GM19463 (cell line): ENCODE measurements at regions not wholly inside any gene's neighbourhood (a gene's known extent, or its start where the extent isn't known, plus 50 kb on each side); places are given as distances from the start of the nearest gene placed in this dataset.

Experiments
- ATAC-seq: cut with Tn5 transposase; IDR thresholded peaks from one replicate; pipeline ENCODE4 v1.9.1; 2021; ENCODE audit warnings: mild to moderate bottlenecking, moderate library complexity; ENCODE audit not compliant: unreplicated experiment

- no peak for ATAC-seq
These were observed 602.9 kb downstream of the OLFM4 start for GRCh38 chr13:53631511-53631910.

DNA sequence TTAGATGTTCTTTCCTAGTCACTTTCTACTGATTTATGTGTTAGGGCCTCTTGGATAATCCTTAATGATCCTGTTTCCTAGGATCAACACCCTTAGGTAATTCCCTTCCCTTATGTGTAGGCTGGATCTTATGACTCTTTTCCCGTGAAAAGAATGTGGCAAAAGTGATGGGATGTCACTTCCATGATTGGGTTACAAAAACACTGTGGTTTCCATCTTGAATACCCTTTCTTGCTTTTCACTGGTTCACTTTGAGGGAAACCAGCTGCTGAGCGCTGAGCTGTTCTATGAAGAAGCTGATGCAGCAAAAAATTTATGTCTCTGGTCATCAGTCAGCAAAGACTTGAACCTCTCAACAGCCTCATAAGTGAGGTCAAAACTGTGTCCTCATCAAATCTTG, 609.4 kb downstream of the OLFM4 start:
- ATAC-seq, result no peak

- no peak for ATAC-seq
These were observed 613.7 kb downstream of the OLFM4 start for GRCh38 chr13:53642306-53642705.

DNA sequence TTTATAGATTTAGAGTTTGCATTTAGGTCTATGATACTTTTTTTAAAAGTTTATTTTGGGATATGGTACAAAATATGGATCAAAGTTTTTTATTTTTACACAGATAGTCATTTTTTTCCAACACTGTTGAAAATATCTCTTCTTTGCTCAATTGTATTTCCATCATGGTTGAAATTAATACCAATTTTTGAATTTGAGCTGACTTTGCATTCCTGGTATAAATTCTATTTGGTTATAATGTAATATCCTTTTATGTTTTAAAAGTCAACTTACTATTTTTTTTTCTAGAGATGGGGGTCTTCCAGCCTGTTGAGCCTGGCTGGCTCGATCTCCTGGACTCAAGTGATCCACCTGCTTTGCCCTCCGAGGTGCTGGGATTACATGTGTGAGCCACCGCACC, 620.1 kb downstream of the OLFM4 start:
- no peak for ATAC-seq

- no peak for ATAC-seq
These were observed 643.4 kb downstream of the OLFM4 start for GRCh38 chr13:53672005-53672404.

GRCh38 chr13:53683146-53683545, 654.5 kb downstream of the OLFM4 start:
- ATAC-seq, result no peak

- ATAC-seq, result no peak
These were observed 655.0 kb downstream of the OLFM4 start for GRCh38 chr13:53683608-53684007.

GRCh38 chr13:53691417-53691816, 662.8 kb downstream of the OLFM4 start:
- no peak for ATAC-seq

- ATAC-seq, result no peak
These were observed 666.4 kb downstream of the OLFM4 start for GRCh38 chr13:53694814-53695532.

DNA sequence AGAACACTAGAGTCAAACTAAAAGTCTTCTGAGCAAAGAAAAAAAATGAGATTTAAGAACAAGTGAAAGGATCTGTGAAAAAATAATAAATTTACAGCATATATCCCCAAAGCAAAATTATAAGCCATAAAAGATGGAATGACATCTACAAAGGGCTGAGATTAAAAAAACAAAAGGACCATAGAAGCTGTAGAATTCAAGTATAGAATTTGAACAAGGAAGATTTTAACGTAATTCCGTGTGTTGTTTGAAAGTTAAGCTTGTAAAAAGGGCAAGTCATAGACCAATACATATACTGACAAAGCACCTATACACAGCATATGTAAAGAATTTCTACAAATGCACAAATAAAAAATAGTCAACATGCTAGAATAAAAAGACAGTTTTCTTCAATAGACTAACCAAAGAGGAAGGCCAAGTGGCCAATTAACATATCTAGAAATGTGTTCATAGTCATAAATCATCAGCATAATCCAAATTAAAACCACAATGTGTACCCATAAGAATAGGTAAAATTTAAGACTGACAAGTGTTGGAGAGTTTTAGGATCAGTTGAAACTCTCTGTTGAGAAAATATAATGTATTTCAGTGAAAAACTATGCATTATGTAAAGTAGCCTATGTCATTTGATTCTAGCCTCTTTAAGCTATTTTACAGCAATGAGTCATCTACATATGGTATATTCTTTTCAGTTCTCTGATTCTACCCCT, 674.9 kb downstream of the OLFM4 start:
- ATAC-seq, result no peak

DNA sequence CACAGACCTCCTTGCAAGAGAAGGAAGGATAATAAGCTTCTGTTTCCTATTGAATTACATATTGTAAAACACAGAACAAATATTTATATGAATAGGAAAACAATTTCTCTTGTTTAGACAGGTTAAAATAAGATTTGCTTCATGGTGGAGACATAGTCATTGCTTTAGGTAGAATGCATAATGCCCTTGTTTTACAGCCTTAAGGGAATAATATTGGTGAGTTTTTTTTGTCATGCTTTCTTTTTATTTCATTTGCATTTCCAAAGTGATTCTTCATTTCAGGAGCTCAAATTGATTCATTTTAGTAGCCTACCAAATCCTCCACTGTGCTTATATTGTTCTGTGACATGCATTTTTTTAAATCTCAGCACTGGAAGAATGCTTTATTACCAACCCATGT, 690.7 kb downstream of the OLFM4 start:
- no peak for ATAC-seq

- ATAC-seq, result no peak
These were observed 704.1 kb downstream of the OLFM4 start for GRCh38 chr13:53732664-53733063.

DNA sequence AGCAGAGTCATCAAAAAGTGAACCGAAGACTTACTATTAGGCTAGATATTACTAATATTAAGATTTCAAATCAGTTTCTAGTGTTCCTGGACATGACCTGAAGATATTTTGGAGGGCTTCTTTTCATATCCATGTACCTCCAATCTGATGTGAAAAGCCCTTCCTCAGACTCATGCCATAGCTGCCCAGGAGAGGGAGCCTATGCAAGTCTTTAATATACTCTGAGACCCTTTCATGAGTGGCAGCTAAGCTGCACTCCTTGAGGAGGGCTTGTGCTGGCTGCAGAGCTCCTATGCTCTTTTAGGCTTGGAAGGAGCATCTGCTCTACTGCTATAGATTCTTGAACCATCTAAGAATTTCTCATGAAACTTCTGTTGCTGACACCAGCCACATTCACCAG, 715.3 kb downstream of the OLFM4 start:
- ATAC-seq, result no peak

- no peak for ATAC-seq
These were observed 719.2 kb downstream of the OLFM4 start for GRCh38 chr13:53747825-53748224.

DNA sequence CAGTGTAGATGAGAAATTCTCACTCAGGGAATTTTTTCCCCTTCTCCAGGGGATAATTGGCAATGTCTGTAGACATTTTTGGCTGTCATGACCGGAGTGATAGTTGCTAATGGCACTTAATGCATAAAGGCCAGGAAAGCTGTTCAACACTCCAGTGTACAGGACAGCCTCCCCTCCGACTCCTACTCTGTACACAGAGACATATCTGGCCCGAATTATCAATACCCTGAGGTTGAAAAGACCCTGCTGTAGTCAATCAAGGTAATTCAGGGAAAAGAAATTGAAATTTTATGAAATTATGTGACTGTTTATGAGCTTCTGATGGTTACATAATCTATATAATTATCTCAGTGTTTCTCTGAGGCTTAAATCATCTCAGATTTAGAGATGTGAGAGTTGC, 720.7 kb downstream of the OLFM4 start:
- ATAC-seq, result no peak

GRCh38 chr13:53759016-53759415, 730.4 kb downstream of the OLFM4 start:
- no peak for ATAC-seq

DNA sequence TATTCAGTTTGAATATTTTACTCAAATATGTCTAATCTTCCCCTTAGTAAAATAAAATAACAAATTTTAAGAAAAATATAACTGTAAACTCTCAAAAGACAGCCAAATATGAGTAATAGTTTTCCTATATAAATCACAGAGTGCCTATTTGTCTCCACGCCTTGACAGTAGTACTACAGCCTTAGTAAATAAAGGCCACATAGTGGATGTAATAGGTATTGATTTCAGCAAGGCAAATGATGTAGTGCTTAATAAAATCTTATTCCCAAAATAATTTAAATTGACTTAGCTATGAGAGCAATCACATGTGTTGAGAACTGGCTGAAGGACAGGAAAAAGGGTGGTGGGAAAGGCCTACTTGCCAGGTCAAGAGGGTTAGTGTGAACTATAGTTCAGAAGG, 747.2 kb downstream of the OLFM4 start:
- ATAC-seq, result no peak

GRCh38 chr13:53778937-53779336, 750.3 kb downstream of the OLFM4 start:
- no peak for ATAC-seq

DNA sequence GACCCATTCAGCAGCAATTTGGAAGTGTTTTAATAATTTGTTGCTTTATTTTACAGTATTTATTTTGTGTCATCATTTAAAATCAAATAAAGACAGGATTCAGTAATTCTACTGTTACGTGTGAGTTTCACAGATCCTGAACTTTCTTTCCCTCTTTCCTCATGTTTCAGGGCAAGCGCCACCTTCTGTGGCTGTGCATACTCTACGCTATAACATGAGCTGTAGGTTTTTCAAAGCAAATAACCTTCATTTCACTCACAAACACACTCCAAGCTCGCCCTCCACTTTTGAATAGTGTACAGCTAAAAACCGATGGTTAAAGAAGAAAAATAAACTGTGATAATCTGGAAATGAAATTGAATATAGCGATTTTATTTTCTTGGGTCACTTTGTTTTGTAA, 753.3 kb downstream of the OLFM4 start:
- no peak for ATAC-seq

DNA sequence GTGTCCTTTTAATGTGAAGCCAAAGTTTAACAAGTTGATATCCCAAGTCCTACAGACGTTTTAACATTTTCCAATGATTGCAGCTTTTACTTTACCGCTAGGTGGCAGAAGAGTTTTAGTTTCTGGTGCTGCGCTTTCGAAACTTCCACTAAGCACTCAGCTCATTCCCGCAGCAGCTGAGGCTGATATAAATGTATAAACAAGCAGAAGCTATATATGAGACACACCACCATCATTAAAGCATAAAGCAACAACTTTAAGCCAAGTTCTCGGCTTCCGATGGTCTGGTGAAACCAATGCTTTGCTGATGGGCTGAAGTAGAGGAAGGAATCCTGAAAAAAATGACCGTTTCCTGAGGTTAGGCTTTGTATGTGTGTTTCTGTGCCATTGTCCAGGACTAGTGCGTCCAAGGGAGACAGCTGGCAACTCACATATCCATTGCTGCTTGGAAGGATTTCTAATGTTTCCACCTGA, 753.9 kb downstream of the OLFM4 start:
- ATAC-seq, result peak; percentile 70

DNA sequence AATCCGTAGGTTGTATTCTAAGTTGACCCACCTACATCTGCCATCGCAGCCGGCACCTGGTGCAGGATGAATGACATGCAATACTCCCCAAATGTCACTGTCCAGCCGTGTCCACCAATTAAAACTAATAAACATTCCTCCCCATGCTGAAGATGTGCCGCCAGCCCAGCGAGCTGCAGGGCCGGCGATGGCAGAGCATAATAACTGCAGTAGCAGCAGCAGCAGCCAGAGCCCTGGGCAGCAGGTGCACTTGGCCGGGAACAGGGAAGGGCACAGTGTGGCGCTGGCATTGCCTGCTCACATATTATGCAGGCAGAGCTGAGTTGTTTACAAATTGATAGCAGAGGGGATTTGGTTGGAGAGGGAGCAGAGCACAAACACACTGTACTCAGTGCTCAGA, 754.9 kb downstream of the OLFM4 start:
- no peak for ATAC-seq

DNA sequence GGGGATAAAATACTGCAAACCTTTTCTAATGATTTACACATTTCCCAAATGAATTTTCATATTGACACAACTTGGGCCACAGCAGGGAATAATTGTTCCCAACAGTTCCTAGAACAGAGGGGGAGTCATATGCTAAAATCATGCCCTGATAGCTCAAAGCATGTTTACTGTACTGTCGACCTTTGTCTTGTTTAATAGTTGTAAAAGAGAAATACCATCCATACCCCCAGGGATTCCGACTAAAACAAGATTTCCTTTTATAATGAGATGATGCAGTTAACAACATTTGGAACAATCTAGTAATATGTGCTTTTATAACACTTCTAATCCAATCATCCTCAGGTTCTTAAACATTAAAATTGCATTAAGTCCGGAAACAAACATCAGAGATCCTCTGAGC, 759.7 kb downstream of the OLFM4 start:
- ATAC-seq, result no peak

DNA sequence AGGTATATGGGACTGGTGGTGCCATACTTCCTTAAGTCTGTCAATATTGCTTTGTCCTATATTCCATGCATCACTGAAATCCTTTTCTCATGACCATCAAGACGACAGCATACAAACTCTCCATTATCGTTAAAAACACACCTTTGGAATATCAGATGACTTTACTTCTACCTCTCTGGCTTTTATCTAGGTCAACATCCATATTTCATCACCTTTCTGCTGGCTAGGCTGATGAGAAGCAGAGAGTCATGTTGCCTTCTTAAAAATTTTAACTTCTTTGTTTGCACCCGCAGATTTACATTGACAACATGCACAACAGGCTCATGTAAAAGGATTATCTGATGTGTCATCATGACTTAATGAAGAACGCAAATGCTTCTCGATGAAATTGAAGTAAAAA, 771.4 kb downstream of the OLFM4 start:
- ATAC-seq, result no peak
